Astrocyte (in vitro differentiated cells and primary cell): ENCODE measurements at regions not wholly inside any gene's neighbourhood (a gene's known extent, or its start where the extent isn't known, plus 50 kb on each side); places are given as distances from the start of the nearest gene placed in this dataset.

ENCODE experiments used
- DNase-seq: peaks from one replicate; pipeline ENCODE4 v3.0.0-alpha.2; 2010; ENCODE audit warnings: low read depth
- FAIRE-seq: peaks from 2 replicates; lab custom pipeline; 2011; peaks lifted over from hg19 to GRCh38; lab: Jason Lieb, UNC
- H2AFZ ChIP-seq: 2 replicates; pipeline ENCODE4 v1.6.0; 2012; ENCODE audit warnings: low read depth, low read length, inconsistent platforms
- H3K27ac ChIP-seq: 2 replicates; pipeline ENCODE4 v1.5.1; 2011; ENCODE audit warnings: low read depth, low read length, inconsistent platforms
- H3K27me3 ChIP-seq: 2 replicates; pipeline ENCODE4 v1.6.0; 2011; ENCODE audit warnings: low read length, inconsistent platforms; ENCODE audit not compliant: insufficient read depth
- H3K36me3 ChIP-seq: 2 replicates; pipeline ENCODE4 v1.5.1; 2011; ENCODE audit warnings: low read length, inconsistent platforms; ENCODE audit not compliant: insufficient read depth
- H3K4me1 ChIP-seq: 2 replicates; pipeline ENCODE4 v1.5.1; 2011; ENCODE audit warnings: low read length, inconsistent platforms; ENCODE audit not compliant: insufficient read depth
- H3K4me2 ChIP-seq: 2 replicates; pipeline ENCODE4 v1.6.0; 2012; ENCODE audit warnings: low read length, inconsistent platforms
- H3K4me3 ChIP-seq: 2 replicates; pipeline ENCODE4 v1.5.1; 2011; ENCODE audit warnings: low read depth, mild to moderate bottlenecking, low read length, inconsistent platforms; ENCODE audit not compliant: insufficient read depth
- H3K79me2 ChIP-seq: 2 replicates; pipeline ENCODE4 v1.6.0; 2012; ENCODE audit warnings: mild to moderate bottlenecking, low read length, inconsistent platforms; ENCODE audit not compliant: insufficient read depth
- H3K9ac ChIP-seq: 2 replicates; pipeline ENCODE4 v1.6.0; 2012; ENCODE audit warnings: mild to moderate bottlenecking, low read length, inconsistent platforms
- H3K9me3 ChIP-seq: 2 replicates; pipeline ENCODE4 v1.5.1; 2012; ENCODE audit warnings: low read depth, mild to moderate bottlenecking, low read length, inconsistent platforms; ENCODE audit not compliant: insufficient read depth
- H4K20me1 ChIP-seq: 2 replicates; pipeline ENCODE4 v1.6.0; 2012; ENCODE audit warnings: low read length, inconsistent platforms; ENCODE audit not compliant: insufficient read depth
- H3K27ac Mint-ChIP-seq: one replicate; pipeline ENCODE4 v1.8.0; 2021; ENCODE audit warnings: mild to moderate bottlenecking, mixed read lengths; ENCODE audit not compliant: unreplicated experiment
- H3K27me3 Mint-ChIP-seq: one replicate; pipeline ENCODE4 v1.8.0; 2021; ENCODE audit warnings: low read depth, mixed read lengths; ENCODE audit not compliant: unreplicated experiment
- H3K36me3 Mint-ChIP-seq: one replicate; pipeline ENCODE4 v1.8.0; 2021; ENCODE audit warnings: low read depth, mixed read lengths; ENCODE audit not compliant: unreplicated experiment
- H3K4me1 Mint-ChIP-seq: one replicate; pipeline ENCODE4 v1.8.0; 2021; ENCODE audit warnings: low read depth, mixed read lengths; ENCODE audit not compliant: unreplicated experiment
- H3K4me3 Mint-ChIP-seq: one replicate; pipeline ENCODE4 v1.8.0; 2021; ENCODE audit warnings: mild to moderate bottlenecking, moderate library complexity, mixed read lengths; ENCODE audit not compliant: unreplicated experiment
- H3K9me3 Mint-ChIP-seq: one replicate; pipeline ENCODE4 v1.8.0; 2021; ENCODE audit warnings: mild to moderate bottlenecking, mixed read lengths; ENCODE audit not compliant: unreplicated experiment
- EZH2 ChIP-seq: IDR thresholded peaks from 2 replicates; pipeline ENCODE4 v1.6.1; 2012; ENCODE audit warnings: mild to moderate bottlenecking, low read length, inconsistent platforms; ENCODE audit not compliant: insufficient read depth
- TF ChIP-seq, protein P1 (sequence below): IDR thresholded peaks from 2 replicates; pipeline ENCODE4 v1.5.1; 2011; ENCODE audit warnings: low read depth, mild to moderate bottlenecking, inconsistent platforms, low read length, moderate library complexity; ENCODE audit not compliant: insufficient read depth

DNA sequence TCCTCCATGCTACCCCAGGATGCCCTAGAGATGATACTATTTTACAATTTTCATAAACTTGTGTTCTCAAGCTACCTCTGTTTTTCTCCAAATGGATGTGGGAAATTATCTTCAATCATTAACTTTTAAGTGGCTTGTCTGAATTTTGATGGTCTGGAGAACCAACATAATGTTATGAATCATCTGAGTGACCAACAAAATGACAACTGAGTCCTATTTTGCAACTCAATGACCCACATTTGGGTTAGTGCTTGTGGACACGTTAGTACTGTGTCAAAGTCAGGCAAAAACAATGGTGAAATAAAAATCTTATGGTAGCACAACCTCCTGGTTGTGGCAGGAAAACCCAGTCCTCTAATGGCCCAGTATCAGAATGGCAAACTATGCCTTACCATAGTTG lies 352.4 kb upstream of the ZNF385D start:
- DNase-seq: no peak
- no peak for FAIRE-seq

DNA sequence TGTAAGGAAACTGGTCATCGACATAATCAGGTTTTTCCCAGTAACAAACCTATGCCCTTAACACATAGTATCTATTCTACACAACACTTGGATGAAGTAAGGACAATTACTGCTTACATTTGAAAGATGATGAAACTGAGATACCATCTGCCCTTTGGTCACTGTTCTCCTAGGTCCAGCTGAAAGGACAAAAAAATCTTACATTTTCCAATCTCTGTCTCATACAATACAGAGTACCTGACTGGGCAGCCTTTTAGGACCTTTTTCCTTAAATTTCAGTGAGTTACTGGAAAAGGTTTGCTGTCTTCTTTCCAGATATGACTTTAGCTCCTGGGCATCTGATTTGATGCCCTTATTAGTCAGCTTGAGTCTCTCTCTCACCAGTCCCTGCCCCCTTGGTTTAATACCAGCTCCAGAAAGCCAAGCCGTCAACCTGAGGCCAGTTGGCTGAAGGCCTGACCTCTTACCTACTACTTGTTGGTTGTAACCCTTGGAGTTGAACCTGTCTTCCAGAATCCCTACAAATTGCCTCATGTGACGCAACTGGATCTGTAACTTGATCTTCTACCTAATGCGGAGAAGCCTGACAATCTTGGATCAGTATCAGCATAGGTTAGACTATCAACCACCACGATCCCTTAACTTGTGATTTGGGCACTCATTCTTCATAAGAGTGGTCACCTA lies 355.3 kb upstream of the ZNF385D start:
- H3K36me3 ChIP-seq: no peaks in the 10 kb centered on the region
- no peaks in the 10 kb centered on the region for H3K27me3 Mint-ChIP-seq
- no peaks in the 10 kb centered on the region for H3K4me1 ChIP-seq
- H3K27me3 ChIP-seq: no peaks in the 10 kb centered on the region
- H3K79me2 ChIP-seq: no peaks in the 10 kb centered on the region
- no peaks in the 10 kb centered on the region for H3K9me3 ChIP-seq
- TF ChIP-seq, protein P1, sequence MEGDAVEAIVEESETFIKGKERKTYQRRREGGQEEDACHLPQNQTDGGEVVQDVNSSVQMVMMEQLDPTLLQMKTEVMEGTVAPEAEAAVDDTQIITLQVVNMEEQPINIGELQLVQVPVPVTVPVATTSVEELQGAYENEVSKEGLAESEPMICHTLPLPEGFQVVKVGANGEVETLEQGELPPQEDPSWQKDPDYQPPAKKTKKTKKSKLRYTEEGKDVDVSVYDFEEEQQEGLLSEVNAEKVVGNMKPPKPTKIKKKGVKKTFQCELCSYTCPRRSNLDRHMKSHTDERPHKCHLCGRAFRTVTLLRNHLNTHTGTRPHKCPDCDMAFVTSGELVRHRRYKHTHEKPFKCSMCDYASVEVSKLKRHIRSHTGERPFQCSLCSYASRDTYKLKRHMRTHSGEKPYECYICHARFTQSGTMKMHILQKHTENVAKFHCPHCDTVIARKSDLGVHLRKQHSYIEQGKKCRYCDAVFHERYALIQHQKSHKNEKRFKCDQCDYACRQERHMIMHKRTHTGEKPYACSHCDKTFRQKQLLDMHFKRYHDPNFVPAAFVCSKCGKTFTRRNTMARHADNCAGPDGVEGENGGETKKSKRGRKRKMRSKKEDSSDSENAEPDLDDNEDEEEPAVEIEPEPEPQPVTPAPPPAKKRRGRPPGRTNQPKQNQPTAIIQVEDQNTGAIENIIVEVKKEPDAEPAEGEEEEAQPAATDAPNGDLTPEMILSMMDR: no peak
- no peak for TF ChIP-seq EZH2
- no peak overlapping the region for H3K27ac Mint-ChIP-seq
- FAIRE-seq: no peak
- H3K9me3 Mint-ChIP-seq: no peaks in the 10 kb centered on the region
- H3K4me3 Mint-ChIP-seq: no peak overlapping the region
- no peak overlapping the region for H3K4me3 ChIP-seq
- DNase-seq: no peak
- no peak overlapping the region for H3K27ac ChIP-seq
- no peaks in the 10 kb centered on the region for H4K20me1 ChIP-seq
- H2AFZ ChIP-seq: no peak overlapping the region
- no peaks in the 10 kb centered on the region for H3K36me3 Mint-ChIP-seq
- no peak overlapping the region for H3K9ac ChIP-seq
- H3K4me2 ChIP-seq: no peak overlapping the region
- H3K4me1 Mint-ChIP-seq: no peaks in the 10 kb centered on the region

More for the DNA sequence above, 352.4 kb upstream of the ZNF385D start:
- Histone ChIP-seq H3K79me2 (no peaks in the 10 kb centered on the region), H4K20me1 (no peaks in the 10 kb centered on the region), H3K27ac (no peak overlapping the region), H2AFZ (no peak overlapping the region), H3K9me3 (no peaks in the 10 kb centered on the region), H3K27me3 (no peaks in the 10 kb centered on the region), H3K36me3 (no peaks in the 10 kb centered on the region), H3K9ac (no peak overlapping the region), H3K4me3 (no peak overlapping the region), H3K4me2 (no peak overlapping the region), H3K4me1 (no peaks in the 10 kb centered on the region)
- H3K27me3 Mint-ChIP-seq: no peaks in the 10 kb centered on the region
- no peaks in the 10 kb centered on the region for H3K4me1 Mint-ChIP-seq
- no peaks in the 10 kb centered on the region for H3K36me3 Mint-ChIP-seq
- no peak overlapping the region for H3K4me3 Mint-ChIP-seq
- no peak overlapping the region for H3K27ac Mint-ChIP-seq
- TF ChIP-seq EZH2: no peak
- TF ChIP-seq, protein P1: no peak
- H3K9me3 Mint-ChIP-seq: no peaks in the 10 kb centered on the region

DNA sequence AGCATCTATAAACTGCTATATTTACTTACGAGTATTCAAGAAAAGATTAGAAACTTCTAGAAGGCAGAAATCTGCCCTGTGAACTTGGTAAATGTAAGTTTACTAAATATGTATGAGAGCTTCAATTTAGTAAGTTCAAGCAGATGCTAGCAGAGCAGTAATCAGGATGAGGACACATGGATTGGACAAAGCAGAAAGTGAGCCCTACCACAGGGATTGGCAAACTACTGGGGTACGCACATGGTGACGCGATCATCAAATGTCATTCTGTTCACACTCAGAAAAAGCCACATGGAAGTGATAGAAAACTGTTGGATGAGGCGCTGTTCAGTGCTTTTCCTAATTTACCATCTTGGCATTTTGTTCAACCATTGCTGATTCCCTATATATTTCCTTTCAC lies 360.2 kb upstream of the ZNF385D start:
- peaks cover 5% of the 10 kb centered on the region for H3K4me1 Mint-ChIP-seq
- no peak overlapping the region for H3K4me3 Mint-ChIP-seq
- Histone ChIP-seq H3K4me3 (no peak overlapping the region), H3K36me3 (no peaks in the 10 kb centered on the region), H4K20me1 (no peaks in the 10 kb centered on the region), H3K9me3 (no peaks in the 10 kb centered on the region), H3K4me1 (no peaks in the 10 kb centered on the region), H3K9ac (no peak overlapping the region), H3K4me2 (no peak overlapping the region), H3K27me3 (peaks cover 3% of the 10 kb centered on the region), H3K27ac (no peak overlapping the region), H2AFZ (no peak overlapping the region), H3K79me2 (no peaks in the 10 kb centered on the region)
- H3K27ac Mint-ChIP-seq: no peak overlapping the region
- no peak for FAIRE-seq
- no peaks in the 10 kb centered on the region for H3K9me3 Mint-ChIP-seq
- TF ChIP-seq EZH2: no peak
- TF ChIP-seq, protein P1: no peak
- no peaks in the 10 kb centered on the region for H3K27me3 Mint-ChIP-seq
- DNase-seq: no peak
- no peaks in the 10 kb centered on the region for H3K36me3 Mint-ChIP-seq
